ENCODE measurements at regions not wholly inside any gene's neighbourhood (a gene's known extent, or its start where the extent isn't known, plus 50 kb on each side); places are given as distances from the start of the nearest gene placed in this dataset.
"Not testable (repeated sequence)": the region's sequence is repeated elsewhere in the genome, so short reads cannot be mapped to it uniquely, and the experiment has no call there.

DNA sequence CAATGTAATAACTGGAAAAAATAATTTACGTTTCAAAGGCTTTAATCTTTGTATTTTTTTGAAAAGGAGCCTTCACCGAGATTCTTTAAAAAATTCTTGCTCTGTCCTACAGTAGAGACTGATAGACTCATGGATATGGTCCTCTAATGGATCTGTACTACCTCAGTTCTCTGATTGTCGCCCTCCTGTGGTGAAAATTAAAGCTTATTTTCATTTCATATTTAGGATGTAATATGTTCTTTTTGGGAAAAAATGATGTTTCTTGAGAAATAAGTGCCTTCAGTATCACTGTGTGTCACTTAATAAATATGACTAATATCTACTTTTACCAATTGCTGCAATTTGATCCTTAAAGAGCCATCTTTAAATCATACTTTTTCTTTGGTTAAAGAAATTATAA lies 4593.3 kb upstream of the OR11H1 start:
- POLR2A ChIA-PET; DNase-seq (ENCODE audit: low read depth, low spot score); H3K4me3 ChIP-seq (ENCODE audit: low read depth, low read length); CTCF ChIA-PET: not testable (repeated sequence)

DNA sequence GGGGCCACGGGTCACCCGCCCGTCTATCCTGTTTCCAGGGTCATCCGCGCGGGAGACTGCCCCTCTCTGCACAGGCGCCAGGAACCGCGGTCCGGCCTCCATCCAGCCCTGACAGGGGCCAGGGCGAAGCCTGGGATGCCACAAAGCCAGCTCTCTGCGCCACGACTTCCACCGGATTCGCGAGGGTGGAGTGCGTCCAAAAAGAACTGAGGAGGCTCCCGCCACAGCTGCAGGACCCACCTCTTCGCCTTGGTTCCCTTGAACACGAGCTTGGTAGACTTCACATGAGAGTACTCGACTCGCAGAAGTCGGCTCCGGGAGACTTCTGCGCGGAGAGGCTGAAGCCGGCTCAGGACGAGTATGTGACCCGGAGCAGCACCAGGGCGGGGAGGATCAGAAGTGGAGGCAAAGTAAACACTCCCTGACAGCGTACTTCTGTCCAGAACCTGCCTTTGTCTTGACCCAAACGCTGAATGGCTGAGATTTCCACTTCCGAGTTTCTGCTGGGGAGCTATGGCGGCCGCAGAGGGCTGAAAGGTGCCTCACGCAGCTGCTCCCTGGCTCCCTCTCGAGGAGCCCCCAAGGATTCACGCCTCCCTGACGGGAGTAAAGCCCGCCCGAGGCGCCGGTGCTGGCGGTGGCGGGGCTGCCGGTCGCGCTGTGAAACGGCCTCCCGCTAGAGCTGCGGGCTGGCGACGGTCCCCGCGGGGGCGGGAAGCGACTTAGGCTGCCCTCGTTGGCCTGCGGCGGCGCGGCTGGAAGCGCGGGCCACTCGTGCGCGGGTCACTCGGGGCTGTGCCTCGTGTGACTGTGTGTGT lies 4566.7 kb upstream of the OR11H1 start:
- POLR2A ChIA-PET = no interaction called here
- CTCF ChIA-PET = no interaction called here
- no peak for DNase-seq (ENCODE audit: low read depth, low spot score)

DNA sequence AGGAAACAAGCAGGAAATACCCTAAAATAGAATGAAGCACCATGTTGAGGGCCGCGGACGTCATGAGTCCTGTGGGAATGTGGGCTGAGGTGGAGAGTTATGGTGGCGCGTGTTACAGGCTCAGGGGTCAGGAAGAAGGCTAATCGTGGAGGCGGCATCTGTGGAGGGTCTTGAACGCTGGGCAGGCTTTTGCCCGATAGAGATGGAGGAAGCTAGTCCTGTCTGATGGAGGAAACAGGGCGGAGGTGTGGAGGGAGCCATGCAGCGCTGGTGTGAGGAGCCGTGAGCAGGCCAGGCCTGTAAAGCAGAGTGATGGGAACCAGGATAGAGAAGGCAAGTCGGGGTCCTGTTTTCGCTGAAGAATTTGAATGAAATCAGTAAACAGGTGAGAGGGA lies 4566.1 kb upstream of the OR11H1 start:
- POLR2A ChIA-PET; DNase-seq (ENCODE audit: low read depth, low spot score); CTCF ChIA-PET: not testable (repeated sequence)
- H3K4me3 ChIP-seq (ENCODE audit: low read depth, low read length) = 0 out of 2 replicates have a peak overlapping the region, but pooled peaks have one; percentile 20

More for the DNA sequence above, 4566.7 kb upstream of the OR11H1 start:
- TF ChIP-seq, protein P1, sequence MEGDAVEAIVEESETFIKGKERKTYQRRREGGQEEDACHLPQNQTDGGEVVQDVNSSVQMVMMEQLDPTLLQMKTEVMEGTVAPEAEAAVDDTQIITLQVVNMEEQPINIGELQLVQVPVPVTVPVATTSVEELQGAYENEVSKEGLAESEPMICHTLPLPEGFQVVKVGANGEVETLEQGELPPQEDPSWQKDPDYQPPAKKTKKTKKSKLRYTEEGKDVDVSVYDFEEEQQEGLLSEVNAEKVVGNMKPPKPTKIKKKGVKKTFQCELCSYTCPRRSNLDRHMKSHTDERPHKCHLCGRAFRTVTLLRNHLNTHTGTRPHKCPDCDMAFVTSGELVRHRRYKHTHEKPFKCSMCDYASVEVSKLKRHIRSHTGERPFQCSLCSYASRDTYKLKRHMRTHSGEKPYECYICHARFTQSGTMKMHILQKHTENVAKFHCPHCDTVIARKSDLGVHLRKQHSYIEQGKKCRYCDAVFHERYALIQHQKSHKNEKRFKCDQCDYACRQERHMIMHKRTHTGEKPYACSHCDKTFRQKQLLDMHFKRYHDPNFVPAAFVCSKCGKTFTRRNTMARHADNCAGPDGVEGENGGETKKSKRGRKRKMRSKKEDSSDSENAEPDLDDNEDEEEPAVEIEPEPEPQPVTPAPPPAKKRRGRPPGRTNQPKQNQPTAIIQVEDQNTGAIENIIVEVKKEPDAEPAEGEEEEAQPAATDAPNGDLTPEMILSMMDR (IDR thresholded peaks at IDR 0.05; ENCODE audit: insufficient read depth, low read length, missing control alignments) = no peak
- 0 out of 2 replicates have a peak overlapping the region, but pooled peaks have one; percentile 20 for H3K4me3 ChIP-seq (ENCODE audit: low read depth, low read length)
